ELF-1 (cell line): ENCODE measurements at regions not wholly inside any gene's neighbourhood (a gene's known extent, or its start where the extent isn't known, plus 50 kb on each side); places are given as distances from the start of the nearest gene placed in this dataset.

Experiments
- DNase-seq: peaks from one replicate; pipeline ENCODE4 v3.0.0-alpha.2; 2016; ENCODE audit warnings: low read depth, low spot score

DNA sequence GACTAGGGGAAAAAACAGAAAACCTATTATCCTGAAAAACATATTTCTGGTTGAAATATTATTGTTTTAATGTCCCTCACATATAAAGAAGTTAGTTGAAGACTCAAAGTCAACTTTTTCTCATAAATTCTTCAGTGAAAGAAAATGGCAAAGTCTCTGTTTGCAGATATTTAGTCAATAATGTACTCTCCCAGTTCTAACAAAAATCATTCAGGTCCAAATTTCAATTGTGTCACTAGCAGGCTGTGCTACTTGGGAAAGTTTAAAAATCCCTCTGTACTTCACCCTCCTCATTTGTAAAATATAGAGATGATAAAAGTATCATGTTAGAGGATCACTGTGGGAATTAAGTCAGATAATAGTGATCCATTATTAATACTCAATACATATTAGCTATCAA, 496.5 kb downstream of the FSCB start:
- no peak for DNase-seq

DNA sequence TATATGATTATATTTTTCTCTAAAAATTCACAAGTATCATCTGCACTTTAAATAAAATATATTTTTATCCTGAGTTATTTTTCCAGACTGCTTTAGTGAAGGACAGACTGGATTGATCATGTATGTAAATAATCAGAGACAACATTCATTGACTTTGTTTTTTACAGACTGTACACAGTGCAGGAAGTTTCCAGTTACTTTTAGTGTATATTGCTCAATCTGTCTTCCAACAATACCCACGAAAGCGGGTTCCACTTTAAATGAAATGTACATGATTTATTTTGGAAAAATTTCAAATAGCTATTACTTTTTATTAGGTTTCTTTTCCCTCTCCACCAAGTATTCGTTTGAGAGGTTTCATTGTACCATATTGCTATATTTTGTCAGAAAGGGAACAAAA, 497.0 kb downstream of the FSCB start:
- no peak for DNase-seq

DNA sequence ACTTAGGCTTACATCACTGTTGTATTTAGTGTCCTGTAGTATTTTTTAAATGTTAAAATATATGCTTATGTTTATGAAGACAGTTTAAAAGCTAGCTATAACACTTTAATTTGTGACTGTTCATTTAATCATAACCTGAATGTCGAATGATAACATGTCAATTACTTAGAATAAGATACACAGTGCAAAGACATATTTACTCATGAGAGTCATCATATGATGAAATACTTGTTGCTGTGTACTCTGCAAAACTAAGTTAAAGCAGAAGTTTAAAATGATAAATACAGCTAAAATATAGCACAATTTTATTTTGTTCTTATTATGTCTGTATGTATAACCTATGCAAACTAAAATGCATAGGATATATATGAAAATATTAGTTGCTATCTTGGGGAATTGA, 497.4 kb downstream of the FSCB start:
- DNase-seq, result no peak

DNA sequence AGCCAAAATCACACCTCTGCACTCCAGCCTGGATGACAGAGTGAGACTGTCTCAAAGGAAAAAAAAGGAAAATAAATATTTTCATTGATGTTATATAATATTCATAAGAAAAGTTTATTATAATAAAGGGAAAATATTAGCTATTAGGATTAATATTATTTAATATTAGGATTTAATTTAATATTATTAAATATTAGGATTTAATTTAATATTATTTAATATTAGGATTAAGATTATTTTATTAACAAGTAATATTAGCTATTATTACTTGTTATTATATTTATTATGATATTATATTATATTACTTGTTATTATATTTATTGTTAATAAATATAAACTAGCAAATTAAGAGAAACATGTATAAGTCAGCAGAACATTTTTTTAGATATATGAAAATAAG, 518.1 kb downstream of the FSCB start:
- DNase-seq, result no peak

- DNase-seq, result no peak
These were observed 523.4 kb downstream of the FSCB start for GRCh38 chr14:43983721-43984120.

DNA sequence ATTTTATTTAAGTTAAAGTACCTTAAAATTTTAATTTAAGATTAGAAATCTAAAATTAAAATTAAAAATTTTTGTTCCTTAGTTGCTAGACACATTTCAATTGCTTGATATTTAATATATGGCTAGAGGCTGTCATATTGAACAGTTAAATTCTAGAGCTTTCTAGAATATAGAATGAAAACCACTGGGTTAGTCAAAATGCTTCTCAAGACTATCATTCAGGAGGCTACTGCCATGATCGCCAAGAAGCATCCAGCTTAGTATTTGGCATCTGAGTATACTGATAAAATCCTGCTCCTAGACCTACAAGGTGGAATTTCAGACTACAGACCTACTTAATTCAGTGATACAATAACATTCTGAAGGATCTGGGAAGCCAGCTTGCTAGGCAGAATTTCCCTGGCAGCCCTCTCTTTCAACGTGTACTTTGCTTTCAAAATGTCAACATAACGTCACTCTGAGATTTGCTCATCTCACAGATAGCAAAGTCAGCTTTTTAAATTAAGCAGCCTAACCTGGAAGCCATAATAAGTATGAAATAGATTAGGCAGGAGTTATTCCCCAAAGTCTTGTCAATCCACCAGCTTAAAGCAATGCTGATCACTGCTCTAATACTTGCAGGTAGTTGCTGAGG, 525.8 kb downstream of the FSCB start:
- no peak for DNase-seq

GRCh38 chr14:43956741-43957140, 550.3 kb downstream of the FSCB start:
- no peak for DNase-seq

DNA sequence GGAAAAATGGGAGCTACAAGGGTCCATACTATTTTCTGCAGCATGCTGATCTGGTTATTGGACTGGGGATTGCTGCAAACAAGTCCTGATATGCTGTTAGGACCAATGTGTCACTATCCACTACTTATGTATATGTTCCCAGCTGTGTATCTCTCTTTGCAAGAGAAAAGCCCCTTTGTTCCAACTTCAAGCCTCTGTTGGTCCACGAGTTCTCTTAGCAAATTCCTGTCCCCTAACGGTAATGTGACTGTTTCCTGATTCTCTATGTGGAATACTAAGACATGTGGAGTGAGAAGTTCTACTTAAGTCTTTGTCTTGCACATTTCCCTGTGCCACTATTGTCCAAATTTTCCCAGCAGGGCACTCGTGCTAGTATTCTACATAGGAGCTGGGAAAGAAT, 557.7 kb downstream of the FSCB start:
- DNase-seq, result peak; percentile 30

- DNase-seq, result no peak
These were observed 567.2 kb downstream of the FSCB start for GRCh38 chr14:43939836-43940235.

DNA sequence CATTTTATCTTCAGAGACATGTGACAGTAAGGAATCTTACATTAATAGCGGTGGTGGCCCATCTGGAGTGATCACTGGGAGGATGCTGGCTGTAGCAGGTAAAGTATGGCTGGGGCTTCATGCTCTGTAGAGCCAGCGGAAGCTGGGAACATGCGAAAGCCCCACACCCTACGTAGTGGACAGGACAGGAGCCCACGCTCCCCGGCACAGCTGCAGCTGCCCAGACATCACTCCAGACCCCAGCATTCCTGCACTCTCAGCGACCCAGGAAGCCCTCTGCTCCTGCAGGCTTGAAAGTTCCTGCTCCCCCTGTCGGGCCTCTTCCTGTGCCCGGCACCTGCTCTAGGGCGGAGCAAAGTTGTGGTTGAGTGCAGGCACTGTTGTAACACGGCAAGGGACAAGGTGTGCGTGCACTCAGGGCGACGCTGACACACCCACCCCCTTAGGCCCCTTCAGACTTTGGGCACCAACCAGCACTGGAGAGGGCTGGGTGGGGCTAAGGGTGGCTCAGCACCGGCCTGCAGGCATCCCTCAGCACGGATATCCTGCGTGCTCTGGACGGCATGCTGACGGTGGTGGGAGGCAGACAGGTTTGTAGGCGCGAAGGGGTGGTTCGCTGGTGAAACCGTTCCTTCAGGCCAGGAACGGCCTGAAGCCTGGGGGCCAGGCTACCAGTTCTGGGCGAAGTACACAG, 568.3 kb downstream of the FSCB start:
- no peak for DNase-seq

DNA sequence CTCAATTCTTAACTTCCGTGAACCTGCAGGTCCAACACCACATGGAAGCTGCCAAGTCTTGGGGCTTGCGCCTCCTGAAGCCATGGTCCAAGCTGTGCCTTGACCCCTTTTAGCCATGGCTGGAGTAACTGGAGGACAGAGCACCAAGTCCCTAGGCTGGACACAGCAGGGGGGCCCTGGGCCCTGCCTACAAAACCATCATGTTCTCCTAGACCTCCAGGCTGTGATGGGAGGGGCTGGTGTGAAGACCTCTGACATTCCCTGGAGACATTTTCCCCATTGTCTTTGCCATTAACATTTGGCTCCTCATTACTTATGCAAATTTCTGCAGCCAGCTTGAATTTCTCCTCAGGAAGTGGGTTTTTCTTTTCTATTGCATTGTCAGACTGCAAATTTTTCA, 570.1 kb downstream of the FSCB start:
- peak; percentile 18 for DNase-seq

DNA sequence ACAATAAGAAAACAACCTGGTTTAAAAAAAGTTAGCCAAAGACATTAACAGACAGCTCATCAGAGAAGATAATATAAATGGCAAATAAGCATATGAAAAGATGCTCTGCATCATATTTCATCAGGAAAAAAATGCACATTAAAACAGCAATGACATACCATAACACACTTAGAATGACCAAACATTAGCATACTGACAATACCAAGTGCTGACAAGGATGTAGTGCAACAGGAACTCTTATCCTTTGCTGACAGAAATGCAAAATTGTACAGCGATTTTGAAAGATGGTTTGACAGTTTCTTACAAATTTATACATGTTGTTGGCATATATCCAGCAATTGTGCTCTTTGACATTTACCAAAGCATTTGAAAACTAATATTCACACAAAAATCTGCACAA, 573.0 kb downstream of the FSCB start:
- no peak for DNase-seq

DNA sequence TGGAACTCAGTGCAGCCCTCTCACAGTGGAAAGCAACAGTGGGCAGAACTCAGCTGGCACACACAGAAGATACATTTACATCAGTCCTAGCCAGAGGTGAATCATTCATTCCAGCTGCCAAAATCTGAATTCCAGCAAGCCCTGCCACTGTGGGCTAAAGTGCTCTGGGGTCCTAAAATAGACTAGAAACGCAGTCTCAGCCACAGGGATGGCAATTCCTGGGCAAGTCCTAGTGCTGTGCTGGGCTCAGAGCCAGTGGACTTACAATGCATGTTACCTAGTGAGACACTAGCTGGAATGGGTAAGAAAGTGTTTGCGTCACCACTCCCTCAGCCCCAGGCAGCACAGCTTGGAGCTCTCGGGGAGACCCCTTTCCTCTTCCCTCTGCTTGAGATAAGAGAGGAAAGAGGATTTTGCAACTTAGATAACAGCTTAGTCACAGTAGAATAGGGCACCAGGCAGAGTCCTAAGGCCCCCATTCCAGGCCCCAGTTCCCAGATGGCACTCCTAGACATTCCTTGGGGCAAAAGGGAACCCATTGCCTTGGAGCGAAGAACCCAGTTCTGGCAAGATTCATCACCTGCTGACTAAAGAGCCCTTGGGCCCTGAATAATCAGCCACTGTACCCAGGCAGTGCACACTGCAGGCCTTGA, 592.9 kb downstream of the FSCB start:
- no peak for DNase-seq

DNA sequence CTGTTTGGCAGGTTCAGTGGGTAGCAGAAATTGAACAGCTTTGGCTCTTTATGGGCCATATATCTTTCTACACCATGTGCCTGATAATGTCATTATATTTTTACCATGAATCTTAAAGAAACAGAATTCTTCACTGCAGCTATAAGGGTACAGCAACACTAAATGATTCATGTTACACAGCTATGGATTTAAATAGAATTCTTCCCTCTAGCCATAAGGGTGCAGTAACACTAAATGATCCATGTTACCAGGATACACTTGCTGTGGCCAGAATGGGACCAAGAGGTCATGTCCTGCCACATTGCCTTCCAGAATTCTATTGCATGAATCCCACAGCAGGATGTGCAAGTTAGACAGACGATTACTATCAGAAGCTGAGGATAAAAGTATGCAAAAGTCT, 603.9 kb downstream of the FSCB start:
- no peak for DNase-seq

DNA sequence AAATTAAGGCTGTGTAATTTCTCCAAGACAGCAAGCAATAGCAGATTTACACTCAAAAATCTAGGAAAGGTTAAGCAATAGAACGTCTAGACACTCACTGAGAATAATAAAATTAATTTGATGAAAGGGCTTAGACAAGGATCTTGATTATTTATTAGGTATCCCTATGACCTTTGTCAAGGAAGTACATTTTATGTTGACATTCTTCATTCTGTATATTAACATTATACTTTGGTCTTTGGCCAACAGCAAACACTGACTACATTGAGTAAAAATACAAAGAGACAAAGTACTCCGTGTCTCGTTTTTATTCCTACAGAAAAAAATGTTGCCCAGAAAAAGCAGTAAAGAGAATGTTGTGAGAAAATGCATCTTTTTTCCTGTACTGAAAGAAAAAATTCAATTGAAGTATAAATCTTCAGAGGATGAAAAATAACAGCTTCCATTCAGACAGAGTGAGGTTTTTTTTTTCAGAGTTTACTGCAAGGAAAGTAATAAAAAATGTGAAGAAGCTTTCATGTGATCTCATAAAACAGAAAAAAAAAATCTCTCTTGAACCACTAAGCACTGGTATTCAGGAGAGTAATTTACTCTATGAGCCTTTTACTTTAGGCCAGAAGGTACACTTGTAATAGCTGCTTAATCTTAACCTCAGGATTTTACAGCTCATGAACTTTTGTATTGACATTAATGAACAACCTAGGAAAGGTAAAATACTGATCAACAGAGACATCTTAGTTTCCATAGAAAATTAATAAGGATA, 605.0 kb downstream of the FSCB start:
- DNase-seq, result no peak

- DNase-seq, result no peak
These were observed 606.9 kb downstream of the FSCB start for GRCh38 chr14:43900173-43900655.

- DNase-seq, result no peak
These were observed 608.4 kb downstream of the FSCB start for GRCh38 chr14:43898687-43899086.

DNA sequence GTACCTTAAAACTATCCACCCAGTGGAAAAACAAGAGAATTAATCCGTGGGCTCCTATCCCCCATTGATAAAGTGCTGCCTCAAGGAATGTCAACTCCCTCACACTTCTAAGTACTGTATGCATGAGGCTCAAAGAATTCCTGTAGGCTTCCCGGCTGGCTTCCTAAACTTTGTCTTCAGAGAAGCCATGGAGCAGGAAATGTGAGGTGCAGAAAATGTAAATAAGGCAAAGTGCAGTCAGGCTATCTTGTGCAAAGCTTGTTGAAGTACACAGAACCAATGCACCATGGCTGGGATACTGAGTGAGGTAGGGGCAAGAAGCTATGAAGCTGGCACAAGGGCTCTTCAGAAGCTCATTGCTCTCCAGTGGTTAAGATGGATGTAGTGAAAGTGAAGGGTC, 611.0 kb downstream of the FSCB start:
- no peak for DNase-seq

GRCh38 chr14:43894534-43894933, 612.5 kb downstream of the FSCB start:
- no peak for DNase-seq

GRCh38 chr14:43887523-43887922, 619.6 kb downstream of the FSCB start:
- DNase-seq, result no peak

GRCh38 chr14:43877351-43877960, 629.6 kb downstream of the FSCB start:
- no peak for DNase-seq
